ENCODE measurements at regions not wholly inside any gene's neighbourhood (a gene's known extent, or its start where the extent isn't known, plus 50 kb on each side); places are given as distances from the start of the nearest gene placed in this dataset.

GRCh38 chr5:62954578-62954977 lies 376.0 kb downstream of the LRRC70 start:
- DNase-seq (no peak), ATAC-seq (no peak)
- H3K27me3 ChIP-seq = no peaks in the 10 kb centered on the region
- H3K4me1 ChIP-seq = no peaks in the 10 kb centered on the region
- H3K4me3 ChIP-seq = no peak overlapping the region
- no peak for TF ChIP-seq CTCF (IDR thresholded peaks at IDR 0.05)
- TF ChIP-seq POLR2A (IDR thresholded peaks at IDR 0.05) = no peak
- intact Hi-C loops (cut with DNase I) = no loop called here
- no peak overlapping the region for H3K27ac ChIP-seq
- WGBS (ENCODE audit: insufficient coverage, low coverage, low lambda C conversion rate, missing lambda C conversion rate) = 80% methylated on average over 2 of the region's 2 CpGs
- H3K9me3 ChIP-seq = no peaks in the 10 kb centered on the region
- H3K36me3 ChIP-seq = no peaks in the 10 kb centered on the region

- 40% methylated on average over 1 of the region's 1 CpG for WGBS (ENCODE audit: insufficient coverage, low coverage, low lambda C conversion rate, missing lambda C conversion rate)
Measured at GRCh38 chr5:62948301-62948700, 369.7 kb downstream of the LRRC70 start.

DNA sequence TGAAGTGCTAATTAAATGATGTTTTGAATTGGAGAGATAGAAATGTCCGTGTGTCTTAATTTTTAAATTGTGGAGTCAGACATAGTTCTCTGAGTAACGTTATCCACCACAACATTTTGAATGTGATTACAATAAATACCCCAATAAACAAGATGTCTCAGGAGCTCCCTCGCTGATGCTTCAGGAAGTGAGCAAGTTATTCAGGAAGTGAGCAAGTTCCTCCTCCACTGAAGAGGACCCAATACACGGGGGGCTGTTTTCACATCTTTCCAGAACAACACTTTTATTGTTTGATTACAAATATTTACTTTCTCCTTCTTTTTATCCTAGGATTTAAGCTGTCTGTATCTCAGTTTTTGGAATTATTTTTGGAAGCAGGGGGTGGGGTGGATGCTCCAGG lies 363.8 kb downstream of the LRRC70 start:
- H3K4me3 ChIP-seq = no peak overlapping the region
- DNase-seq (no peak), ATAC-seq (no peak)
- no peaks in the 10 kb centered on the region for H3K27me3 ChIP-seq
- no peak overlapping the region for H3K27ac ChIP-seq
- H3K4me1 ChIP-seq = peaks cover 0 to 15% (median 6%) of the 10 kb centered on the region in 4 donors
- TF ChIP-seq CTCF (IDR thresholded peaks at IDR 0.05) (no peak), POLR2A (IDR thresholded peaks at IDR 0.05) (no peak)
- no peaks in the 10 kb centered on the region for H3K9me3 ChIP-seq
- no peaks in the 10 kb centered on the region for H3K36me3 ChIP-seq
- intact Hi-C loops (cut with DNase I) = no loop called here
- WGBS (ENCODE audit: insufficient coverage, low coverage, low lambda C conversion rate, missing lambda C conversion rate) = 38% methylated on average over 4 of the region's 4 CpGs

More at GRCh38 chr5:62948301-62948700, 369.7 kb downstream of the LRRC70 start:
- Histone ChIP-seq H3K4me3 (no peak overlapping the region), H3K27ac (no peak overlapping the region), H3K9me3 (no peaks in the 10 kb centered on the region), H3K27me3 (no peaks in the 10 kb centered on the region), H3K36me3 (no peaks in the 10 kb centered on the region), H3K4me1 (no peaks in the 10 kb centered on the region)
- no peak for DNase-seq
- intact Hi-C loops (cut with DNase I) = no loop called here
- ATAC-seq = no peak
- no peak for TF ChIP-seq CTCF (IDR thresholded peaks at IDR 0.05)
- no peak for TF ChIP-seq POLR2A (IDR thresholded peaks at IDR 0.05)

DNA sequence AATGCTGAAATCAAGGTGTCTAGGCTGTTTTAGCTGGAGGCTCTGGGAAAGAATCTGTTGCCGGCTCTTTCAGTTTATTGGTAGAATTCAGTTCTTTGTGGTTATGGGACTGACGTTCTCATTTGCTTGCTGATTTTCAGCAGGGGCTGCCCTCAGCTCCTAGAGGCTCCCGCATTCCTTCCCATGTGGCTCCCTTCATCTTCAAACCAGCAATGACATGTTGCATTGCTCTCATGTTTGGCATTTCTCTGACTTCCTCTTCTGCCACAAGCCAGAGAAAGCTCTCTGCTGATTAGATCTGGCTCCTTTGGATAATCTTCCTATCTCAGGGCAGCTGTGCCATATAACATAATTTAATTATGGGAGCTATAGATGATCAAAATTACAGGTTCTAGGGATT lies 360.3 kb downstream of the LRRC70 start:
- no peaks in the 10 kb centered on the region for H3K9me3 ChIP-seq
- ATAC-seq (no peak), DNase-seq (no peak)
- TF ChIP-seq POLR2A (IDR thresholded peaks at IDR 0.05) = no peak
- no peak for TF ChIP-seq CTCF (IDR thresholded peaks at IDR 0.05)
- intact Hi-C loops (cut with DNase I) = no loop called here
- H3K4me3 ChIP-seq = no peak overlapping the region
- 57% methylated on average over 1 of the region's 3 CpGs for WGBS (ENCODE audit: insufficient coverage, low coverage, low lambda C conversion rate, missing lambda C conversion rate)
- no peak overlapping the region for H3K27ac ChIP-seq
- peaks cover 0 to 32% (median 11%) of the 10 kb centered on the region in 4 donors for H3K4me1 ChIP-seq
- H3K36me3 ChIP-seq = no peaks in the 10 kb centered on the region
- no peaks in the 10 kb centered on the region for H3K27me3 ChIP-seq
